Effector memory CD4-positive, alpha-beta T cell (primary cell): ENCODE measurements at regions not wholly inside any gene's neighbourhood (a gene's known extent, or its start where the extent isn't known, plus 50 kb on each side); places are given as distances from the start of the nearest gene placed in this dataset.
"Not testable (repeated sequence)": the region's sequence is repeated elsewhere in the genome, so short reads cannot be mapped to it uniquely, and the experiment has no call there.

Experiments
- DNase-seq, 3 donors: peaks; one replicate each; pipeline ENCODE4 v3.0.0-alpha.2; 2020
- H3K27ac ChIP-seq: 2 replicates; pipeline ENCODE4 v1.7.0; 2013; ENCODE audit warnings: mild to moderate bottlenecking, low read length, moderate library complexity; ENCODE audit not compliant: insufficient read depth, poor library complexity, severe bottlenecking
- H3K27me3 ChIP-seq: replicated peaks from 2 replicates; pipeline ENCODE4 v1.7.0; 2013; ENCODE audit warnings: mild to moderate bottlenecking, low read length; ENCODE audit not compliant: insufficient read depth, control insufficient read depth, poor library complexity, severe bottlenecking
- H3K36me3 ChIP-seq: 2 replicates; pipeline ENCODE4 v1.7.0; 2013; ENCODE audit warnings: mild to moderate bottlenecking, low read length, moderate library complexity; ENCODE audit not compliant: control insufficient read depth, insufficient read depth
- H3K4me1 ChIP-seq: 2 replicates; pipeline ENCODE4 v1.7.0; 2013; ENCODE audit warnings: low read length, mild to moderate bottlenecking; ENCODE audit not compliant: control insufficient read depth, insufficient read depth, poor library complexity, severe bottlenecking
- H3K4me3 ChIP-seq: 2 replicates; pipeline ENCODE4 v1.7.0; 2013; ENCODE audit warnings: low read length, low read depth, mild to moderate bottlenecking; ENCODE audit not compliant: insufficient read depth, poor library complexity, severe bottlenecking
- H3K9me3 ChIP-seq: 2 replicates; pipeline ENCODE4 v1.7.0; 2013; ENCODE audit warnings: mild to moderate bottlenecking, low read length, moderate library complexity; ENCODE audit not compliant: control insufficient read depth

- not testable (repeated sequence) for H3K27ac ChIP-seq, H3K4me1 ChIP-seq, H3K36me3 ChIP-seq, H3K4me3 ChIP-seq, H3K9me3 ChIP-seq, H3K27me3 ChIP-seq, DNase-seq
Observed at GRCh38 chr2:132352481-132353001, 64.1 kb upstream of the GPR39 start.

GRCh38 chr2:132353380-132353779, 63.2 kb upstream of the GPR39 start:
- H3K4me3 ChIP-seq, H3K27ac ChIP-seq, H3K9me3 ChIP-seq, H3K27me3 ChIP-seq, H3K36me3 ChIP-seq, DNase-seq, H3K4me1 ChIP-seq: not testable (repeated sequence)

GRCh38 chr2:132360964-132361363, 55.6 kb upstream of the GPR39 start:
- not testable (repeated sequence) for H3K4me1 ChIP-seq, H3K27ac ChIP-seq, H3K27me3 ChIP-seq, DNase-seq, H3K4me3 ChIP-seq, H3K36me3 ChIP-seq, H3K9me3 ChIP-seq

- H3K9me3 ChIP-seq, H3K4me1 ChIP-seq, H3K4me3 ChIP-seq, DNase-seq, H3K27ac ChIP-seq, H3K27me3 ChIP-seq, H3K36me3 ChIP-seq: not testable (repeated sequence)
Observed at GRCh38 chr2:132361498-132361897, 55.1 kb upstream of the GPR39 start.

GRCh38 chr2:132363352-132363751, 53.3 kb upstream of the GPR39 start:
- DNase-seq, H3K9me3 ChIP-seq, H3K4me1 ChIP-seq, H3K27ac ChIP-seq, H3K27me3 ChIP-seq, H3K36me3 ChIP-seq, H3K4me3 ChIP-seq: not testable (repeated sequence)

- not testable (repeated sequence) for H3K27ac ChIP-seq, H3K9me3 ChIP-seq, H3K36me3 ChIP-seq, H3K4me1 ChIP-seq, H3K4me3 ChIP-seq, H3K27me3 ChIP-seq, DNase-seq
Observed at GRCh38 chr2:132365963-132366362, 50.6 kb upstream of the GPR39 start.

GRCh38 chr2:132366421-132367180, 50.0 kb upstream of the GPR39 start:
- Histone ChIP-seq H3K27ac (no peak overlapping the region), H3K4me3 (no peak overlapping the region), H3K27me3 (no peaks in the 10 kb centered on the region), H3K9me3 (no peaks in the 10 kb centered on the region), H3K4me1 (no peaks in the 10 kb centered on the region), H3K36me3 (no peaks in the 10 kb centered on the region)
- no peak for DNase-seq
